ENCODE measurements at regions not wholly inside any gene's neighbourhood (a gene's known extent, or its start where the extent isn't known, plus 50 kb on each side); places are given as distances from the start of the nearest gene placed in this dataset.

DNA sequence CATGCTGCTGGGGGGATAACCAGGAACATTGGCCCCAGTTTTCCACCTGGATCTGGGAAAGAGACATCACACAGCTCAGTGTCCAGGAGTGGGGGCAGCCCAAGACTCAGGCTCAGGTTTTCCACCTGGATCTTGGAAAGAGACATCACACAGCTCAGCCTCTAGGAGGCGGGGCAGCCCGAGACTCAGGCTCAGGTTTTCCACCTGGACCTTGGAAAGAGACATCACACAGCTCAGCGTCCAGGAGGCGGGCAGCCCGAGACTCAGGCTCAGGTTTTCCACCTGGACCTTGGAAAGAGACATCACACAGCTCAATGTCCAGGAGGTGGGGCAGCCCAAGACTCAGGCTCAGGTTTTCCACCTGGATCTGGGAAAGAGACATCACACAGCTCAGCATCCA lies 361.6 kb downstream of the THBS2 start:
- H3K27me3 ChIP-seq = no peaks in the 10 kb centered on the region
- no peak overlapping the region for H3K4me3 ChIP-seq (ENCODE audit: low read depth in 1 of 2, low read length in 1 of 2)
- H3K9me3 ChIP-seq = no peaks in the 10 kb centered on the region
- TF ChIP-seq CTCF (IDR thresholded peaks at IDR 0.05) = no peak
- H3K36me3 ChIP-seq = no peaks in the 10 kb centered on the region
- H3K4me1 ChIP-seq (ENCODE audit: control insufficient read depth in 1 of 2, insufficient read depth in 1 of 2, low read depth in 1 of 2, low read length in 1 of 2) = no peaks in the 10 kb centered on the region
- H3K27ac ChIP-seq = no peak overlapping the region

- Histone ChIP-seq H3K27ac (no peak overlapping the region), H3K36me3 (no peaks in the 10 kb centered on the region), H3K27me3 (no peaks in the 10 kb centered on the region), H3K9me3 (no peaks in the 10 kb centered on the region), H3K4me1 (ENCODE audit: control insufficient read depth in 1 of 2, insufficient read depth in 1 of 2, low read depth in 1 of 2, low read length in 1 of 2) (no peaks in the 10 kb centered on the region), H3K4me3 (ENCODE audit: low read depth in 1 of 2, low read length in 1 of 2) (no peak overlapping the region)
- TF ChIP-seq CTCF (IDR thresholded peaks at IDR 0.05) = no peak
Measured at GRCh38 chr6:168890981-168891365, 362.7 kb downstream of the THBS2 start.

DNA sequence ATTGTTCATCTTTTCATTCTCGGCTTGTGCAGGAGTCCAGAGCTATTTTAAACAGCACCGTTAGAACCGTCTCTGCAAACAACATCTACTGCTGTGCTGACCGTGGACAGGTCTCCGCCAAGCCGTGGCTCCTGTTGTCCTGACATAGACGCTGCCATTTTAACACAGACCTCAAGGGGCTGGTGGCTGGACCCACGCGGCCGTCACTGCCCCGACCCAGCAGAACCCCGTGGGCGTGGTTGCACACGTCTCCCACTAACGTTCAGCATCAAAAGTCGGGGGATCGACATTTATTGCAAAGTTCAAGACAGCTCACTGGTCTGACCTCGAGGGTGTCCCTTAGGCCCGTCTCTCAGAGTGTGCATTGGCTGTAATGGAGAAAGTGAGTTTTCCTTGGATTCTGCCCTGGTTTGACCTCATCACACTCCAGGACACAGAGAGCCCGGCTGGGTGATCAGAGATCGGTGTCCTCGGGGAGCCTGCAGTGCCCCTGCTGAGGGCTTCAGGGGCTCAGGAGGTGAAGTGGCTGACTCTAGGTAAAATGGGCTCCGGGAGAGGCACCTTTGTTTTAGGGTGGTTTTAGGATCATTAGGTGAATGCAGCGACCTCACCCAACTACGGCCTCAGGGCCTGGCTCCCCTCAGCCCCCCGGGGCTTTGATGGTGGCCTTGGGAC lies 363.2 kb downstream of the THBS2 start:
- no peak overlapping the region for H3K4me3 ChIP-seq (ENCODE audit: low read depth in 1 of 2, low read length in 1 of 2)
- H3K36me3 ChIP-seq = no peaks in the 10 kb centered on the region
- H3K4me1 ChIP-seq (ENCODE audit: control insufficient read depth in 1 of 2, insufficient read depth in 1 of 2, low read depth in 1 of 2, low read length in 1 of 2) = no peaks in the 10 kb centered on the region
- H3K27ac ChIP-seq = no peak overlapping the region
- TF ChIP-seq CTCF (IDR thresholded peaks at IDR 0.05) = no peak
- H3K27me3 ChIP-seq = no peaks in the 10 kb centered on the region
- H3K9me3 ChIP-seq = no peaks in the 10 kb centered on the region

GRCh38 chr6:168888786-168889345 lies 364.8 kb downstream of the THBS2 start:
- no peak for TF ChIP-seq CTCF (IDR thresholded peaks at IDR 0.05)
- no peaks in the 10 kb centered on the region for H3K4me1 ChIP-seq (ENCODE audit: control insufficient read depth in 1 of 2, insufficient read depth in 1 of 2, low read depth in 1 of 2, low read length in 1 of 2)
- no peaks in the 10 kb centered on the region for H3K36me3 ChIP-seq
- no peak overlapping the region for H3K27ac ChIP-seq
- H3K27me3 ChIP-seq = no peaks in the 10 kb centered on the region
- H3K9me3 ChIP-seq = no peaks in the 10 kb centered on the region
- no peak overlapping the region for H3K4me3 ChIP-seq (ENCODE audit: low read depth in 1 of 2, low read length in 1 of 2)

- no peak for TF ChIP-seq CTCF (IDR thresholded peaks at IDR 0.05)
- H3K36me3 ChIP-seq = no peaks in the 10 kb centered on the region
- no peak overlapping the region for H3K27ac ChIP-seq
- H3K9me3 ChIP-seq = no peaks in the 10 kb centered on the region
- no peaks in the 10 kb centered on the region for H3K4me1 ChIP-seq (ENCODE audit: control insufficient read depth in 1 of 2, insufficient read depth in 1 of 2, low read depth in 1 of 2, low read length in 1 of 2)
- no peaks in the 10 kb centered on the region for H3K27me3 ChIP-seq
- no peak overlapping the region for H3K4me3 ChIP-seq (ENCODE audit: low read depth in 1 of 2, low read length in 1 of 2)
Measured at GRCh38 chr6:168888102-168888501, 365.5 kb downstream of the THBS2 start.

Measured in neutrophil (primary cell).